ENCODE measurements at regions not wholly inside any gene's neighbourhood (a gene's known extent, or its start where the extent isn't known, plus 50 kb on each side); places are given as distances from the start of the nearest gene placed in this dataset.

GRCh38 chr5:158463188-158463587 lies 604.2 kb upstream of the CLINT1 start:
- no peak for TF ChIP-seq CTCF (IDR thresholded peaks at IDR 0.05; ENCODE audit: insufficient read depth, low read depth, low read length)
- H3K4me3 ChIP-seq (ENCODE audit: low read depth, low read length): no peak overlapping the region
- no peak for DNase-seq (ENCODE audit: low read depth)

GRCh38 chr5:158462349-158463114 lies 603.6 kb upstream of the CLINT1 start:
- H3K4me3 ChIP-seq (ENCODE audit: low read depth, low read length): no peak overlapping the region
- DNase-seq (ENCODE audit: low read depth): no peak

GRCh38 chr5:158461240-158461854 lies 602.4 kb upstream of the CLINT1 start:
- TF ChIP-seq CTCF (IDR thresholded peaks at IDR 0.05; ENCODE audit: insufficient read depth, low read depth, low read length): no peak
- DNase-seq (ENCODE audit: low read depth): no peak
- no peak overlapping the region for H3K4me3 ChIP-seq (ENCODE audit: low read depth, low read length)

More at GRCh38 chr5:158462349-158463114, 603.6 kb upstream of the CLINT1 start:
- TF ChIP-seq CTCF (IDR thresholded peaks at IDR 0.05; ENCODE audit: insufficient read depth, low read depth, low read length): no peak

- no peak for DNase-seq (ENCODE audit: low read depth)
- no peak overlapping the region for H3K4me3 ChIP-seq (ENCODE audit: low read depth, low read length)
- TF ChIP-seq CTCF (IDR thresholded peaks at IDR 0.05; ENCODE audit: insufficient read depth, low read depth, low read length): no peak
Measured at GRCh38 chr5:158458086-158458485, 599.1 kb upstream of the CLINT1 start.

- DNase-seq (ENCODE audit: low read depth): peak; percentile 64
- H3K4me3 ChIP-seq (ENCODE audit: low read depth, low read length): no peak overlapping the region
- no peak for TF ChIP-seq CTCF (IDR thresholded peaks at IDR 0.05; ENCODE audit: insufficient read depth, low read depth, low read length)
Measured at GRCh38 chr5:158456756-158457155, 597.8 kb upstream of the CLINT1 start.

- H3K4me3 ChIP-seq (ENCODE audit: low read depth, low read length): no peak overlapping the region
- no peak for DNase-seq (ENCODE audit: low read depth)
- no peak for TF ChIP-seq CTCF (IDR thresholded peaks at IDR 0.05; ENCODE audit: insufficient read depth, low read depth, low read length)
Measured at GRCh38 chr5:158456241-158456640, 597.3 kb upstream of the CLINT1 start.
